Spleen (tissue), 7 donors: ENCODE measurements at regions not wholly inside any gene's neighbourhood (a gene's known extent, or its start where the extent isn't known, plus 50 kb on each side); places are given as distances from the start of the nearest gene placed in this dataset.
"Not testable (repeated sequence)": the region's sequence is repeated elsewhere in the genome, so short reads cannot be mapped to it uniquely, and the experiment has no call there.

Experiments
- CTCF ChIP-seq, 11 experiments: fragments of 200-600 bp in 7 of 11; fragments of 450-650 bp in 4 of 11; sonication (generic) in 4 of 11; IDR thresholded peaks in 8 of 11; conservative IDR thresholded peaks in 3 of 11; 1 replicate in 7 of 11; 2 replicates in 4 of 11; pipeline versions ENCODE4 v1.4.0 to v1.8.0; 2016 to 2021; ENCODE audit warnings: antibody characterized with exemption in 11 of 11, inconsistent platforms in 4 of 11, mild to moderate bottlenecking in 1 of 11
- POLR2A ChIP-seq, 3 donors: fragments of 450-650 bp; IDR thresholded peaks; one replicate each; pipeline ENCODE4 v1.5.1; 2017; ENCODE audit warnings: antibody characterized with exemption in 3 of 3, mild to moderate bottlenecking in 1 of 3
- POLR2AphosphoS5 ChIP-seq, 3 donors: sonication (generic); formaldehyde crosslinking; IDR thresholded peaks; one replicate each; pipeline ENCODE4 v1.5.1; 2017; ENCODE audit warnings: antibody characterized with exemption in 3 of 3
- donor health status: DM: no; HTN: no; CAD: no; lungs with moderate emphysema.
- donor health status: DM: no; HTN: no; CAD: no.
- donor health status: DM: no; HTN: no; CAD: no.

- not testable (repeated sequence) for TF ChIP-seq CTCF (IDR thresholded peaks at IDR 0.05 in 8 of 11, conservative IDR thresholded peaks at IDR 0.05 in 3 of 11); POLR2A (IDR thresholded peaks at IDR 0.05); POLR2AphosphoS5 (IDR thresholded peaks at IDR 0.05)
Measured at GRCh38 chr7:42718466-42718865, 193.4 kb downstream of the C7orf25 start.
